HFF-Myc (cell line): ENCODE measurements at regions not wholly inside any gene's neighbourhood (a gene's known extent, or its start where the extent isn't known, plus 50 kb on each side); places are given as distances from the start of the nearest gene placed in this dataset.

Source experiments
- DNase-seq: peaks from one replicate; pipeline ENCODE4 v3.0.0-alpha.2; 2011; ENCODE audit warnings: low read depth; ENCODE audit errors: extremely low read depth
- H3K4me3 ChIP-seq: replicated peaks from 2 replicates; pipeline ENCODE4 v1.5.1; 2011; ENCODE audit warnings: low read depth, mild to moderate bottlenecking, control low read depth, low read length
- CTCF ChIP-seq: IDR thresholded peaks from 2 replicates; pipeline ENCODE4 v1.5.1; 2012; ENCODE audit warnings: mild to moderate bottlenecking, low read depth, low read length, control low read depth; ENCODE audit errors: missing control alignments

GRCh38 chr5:8961956-8962355, 583.9 kb downstream of the SEMA5A start:
- no peak for TF ChIP-seq CTCF

GRCh38 chr5:8981016-8981415, 564.9 kb downstream of the SEMA5A start:
- no peak overlapping the region for H3K4me3 ChIP-seq
- TF ChIP-seq CTCF, result no peak
- DNase-seq, result no peak

More at GRCh38 chr5:8961956-8962355, 583.9 kb downstream of the SEMA5A start:
- no peak for DNase-seq
- no peak overlapping the region for H3K4me3 ChIP-seq

- no peak for DNase-seq
These were observed 564.4 kb downstream of the SEMA5A start for GRCh38 chr5:8981496-8981895.

GRCh38 chr5:8984386-8984785, 561.5 kb downstream of the SEMA5A start:
- no peak for DNase-seq
- H3K4me3 ChIP-seq, result no peak overlapping the region
- TF ChIP-seq CTCF, result no peak

More at GRCh38 chr5:8981496-8981895, 564.4 kb downstream of the SEMA5A start:
- TF ChIP-seq CTCF, result no peak
- no peak overlapping the region for H3K4me3 ChIP-seq
